Ishikawa (cell line): ENCODE measurements at regions not wholly inside any gene's neighbourhood (a gene's known extent, or its start where the extent isn't known, plus 50 kb on each side); places are given as distances from the start of the nearest gene placed in this dataset.

Source experiments
- CREB1 ChIP-seq: IDR thresholded peaks from 2 replicates; pipeline ENCODE4 v1.6.1; 2012; ENCODE audit warnings: low read depth
- EP300 ChIP-seq: IDR thresholded peaks from 2 replicates; pipeline ENCODE4 v1.6.1; 2012; ENCODE audit warnings: borderline replicate concordance
- MAX ChIP-seq: IDR thresholded peaks from 2 replicates; pipeline ENCODE4 v1.6.1; 2012
- REST ChIP-seq: IDR thresholded peaks from 2 replicates; pipeline ENCODE4 v1.6.1; 2012; ENCODE audit warnings: low read depth, mild to moderate bottlenecking
- TAF1 ChIP-seq: IDR thresholded peaks from 2 replicates; pipeline ENCODE4 v1.6.1; 2012; ENCODE audit warnings: low read depth, mild to moderate bottlenecking
- TEAD4 ChIP-seq: IDR thresholded peaks from 2 replicates; pipeline ENCODE4 v1.6.1; 2012
- USF1 ChIP-seq: IDR thresholded peaks from 2 replicates; pipeline ENCODE4 v1.6.1; 2012
- YY1 ChIP-seq: IDR thresholded peaks from 2 replicates; pipeline ENCODE4 v1.6.1; 2012; ENCODE audit warnings: low read depth

- no peak for TF ChIP-seq CREB1
- TF ChIP-seq TAF1: no peak
- TF ChIP-seq MAX: no peak
- no peak for TF ChIP-seq YY1
- TF ChIP-seq REST: no peak
- no peak for TF ChIP-seq EP300
- no peak for TF ChIP-seq TEAD4
- no peak for TF ChIP-seq USF1
These were observed 444.8 kb downstream of the OLFM4 start for GRCh38 chr13:53473397-53473796.
